SJSA1 (cell line): ENCODE measurements at regions not wholly inside any gene's neighbourhood (a gene's known extent, or its start where the extent isn't known, plus 50 kb on each side); places are given as distances from the start of the nearest gene placed in this dataset.

ENCODE experiments used
- DNase-seq, 2 experiments: peaks; one replicate each; pipeline ENCODE4 v3.0.0-alpha.2; 2015 to 2020; ENCODE audit warnings: low spot score in 2 of 2, low read depth in 1 of 2
- H3K27ac ChIP-seq: fragments of 250-450 bp; sonication (Bioruptor Pico); 2 replicates; pipeline ENCODE4 v1.5.1; 2020; ENCODE audit warnings: mild to moderate bottlenecking, moderate library complexity
- H3K27me3 ChIP-seq: fragments of 250-450 bp; sonication (Bioruptor Pico); replicated peaks from 2 replicates; pipeline ENCODE4 v1.5.1; 2020; ENCODE audit warnings: mild to moderate bottlenecking, moderate library complexity
- H3K36me3 ChIP-seq: fragments of 250-450 bp; sonication (Bioruptor Pico); 2 replicates; pipeline ENCODE4 v1.5.1; 2020; ENCODE audit warnings: mild to moderate bottlenecking
- H3K4me1 ChIP-seq: fragments of 250-450 bp; sonication (Bioruptor Pico); replicated peaks from 2 replicates; pipeline ENCODE4 v1.6.1; 2021; ENCODE audit warnings: mild to moderate bottlenecking
- H3K4me3 ChIP-seq: fragments of 250-450 bp; sonication (Bioruptor Pico); 2 replicates; pipeline ENCODE4 v1.5.1; 2020; ENCODE audit warnings: mild to moderate bottlenecking
- H3K9me3 ChIP-seq: fragments of 250-450 bp; sonication (Bioruptor Pico); replicated peaks from 2 replicates; pipeline ENCODE4 v1.5.1; 2020; ENCODE audit warnings: mild to moderate bottlenecking

DNA sequence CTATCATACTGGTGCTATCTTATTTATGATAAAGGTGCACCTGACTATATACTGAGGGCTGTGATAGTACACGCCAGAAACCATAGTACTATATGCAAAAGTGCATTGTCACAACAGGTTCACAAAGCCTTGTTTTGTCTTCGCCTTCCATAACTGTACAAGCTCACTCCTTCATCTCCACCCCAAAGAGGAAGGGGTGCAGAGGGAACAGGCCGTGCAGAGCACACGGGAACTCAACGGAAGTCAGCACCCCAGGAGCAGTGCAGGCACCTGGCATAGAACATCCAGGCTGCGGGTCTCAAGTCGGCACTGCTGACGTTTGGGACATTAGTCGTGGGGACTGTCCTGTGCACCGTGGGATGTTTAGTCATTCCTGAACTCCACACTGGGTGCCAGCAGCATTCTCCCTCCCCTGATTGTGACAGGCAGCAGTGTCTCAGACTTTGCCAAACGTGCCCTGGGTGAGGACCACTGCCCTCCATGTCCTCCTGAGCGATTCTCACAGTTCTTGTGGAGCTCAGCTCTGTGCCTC lies 99.7 kb downstream of the PXDC1 start:
- no peaks in the 10 kb centered on the region for H3K27me3 ChIP-seq
- H3K9me3 ChIP-seq: no peaks in the 10 kb centered on the region
- no peak overlapping the region for H3K27ac ChIP-seq
- H3K4me1 ChIP-seq: no peaks in the 10 kb centered on the region
- H3K4me3 ChIP-seq: no peak overlapping the region
- no peaks in the 10 kb centered on the region for H3K36me3 ChIP-seq
- DNase-seq: no peak

DNA sequence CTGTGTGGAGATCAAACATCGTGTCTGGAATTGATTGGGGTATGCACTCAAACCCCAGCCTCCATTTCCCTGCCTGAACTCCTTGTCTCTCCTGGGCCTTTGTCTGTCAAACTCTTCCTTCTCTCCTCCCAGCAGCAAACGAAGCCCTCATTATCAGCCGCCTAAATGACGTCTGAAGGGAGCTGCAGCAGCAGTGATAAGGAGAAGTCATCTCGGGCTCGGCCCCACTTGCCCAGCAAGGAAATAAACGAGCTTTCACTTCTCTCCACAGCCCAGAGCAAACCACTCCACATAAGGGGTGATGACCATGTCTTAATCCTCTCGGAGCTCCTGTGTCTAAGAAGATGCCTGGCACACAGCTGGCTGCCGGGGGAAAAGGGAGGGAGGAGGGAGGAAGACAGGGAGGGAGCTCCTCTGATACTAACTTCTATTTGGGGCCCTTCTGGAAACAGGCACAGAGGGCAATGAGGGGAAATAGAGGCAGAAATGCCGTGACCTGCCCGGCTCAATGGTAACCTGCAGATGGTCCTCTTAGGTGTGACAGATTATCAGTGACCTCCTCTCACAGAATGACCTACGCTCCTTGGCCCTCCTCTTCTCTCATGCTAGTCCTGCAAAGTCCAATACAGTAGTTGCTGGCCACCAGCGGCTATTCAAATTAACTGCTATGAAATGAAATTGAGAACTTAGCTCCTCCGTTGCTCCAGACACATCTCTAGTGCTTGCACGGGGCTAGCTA lies 100.4 kb downstream of the PXDC1 start:
- Histone ChIP-seq H3K4me1 (no peaks in the 10 kb centered on the region), H3K4me3 (no peak overlapping the region), H3K36me3 (no peaks in the 10 kb centered on the region), H3K27ac (no peak overlapping the region), H3K27me3 (no peaks in the 10 kb centered on the region), H3K9me3 (no peaks in the 10 kb centered on the region)
- DNase-seq: no peak

DNA sequence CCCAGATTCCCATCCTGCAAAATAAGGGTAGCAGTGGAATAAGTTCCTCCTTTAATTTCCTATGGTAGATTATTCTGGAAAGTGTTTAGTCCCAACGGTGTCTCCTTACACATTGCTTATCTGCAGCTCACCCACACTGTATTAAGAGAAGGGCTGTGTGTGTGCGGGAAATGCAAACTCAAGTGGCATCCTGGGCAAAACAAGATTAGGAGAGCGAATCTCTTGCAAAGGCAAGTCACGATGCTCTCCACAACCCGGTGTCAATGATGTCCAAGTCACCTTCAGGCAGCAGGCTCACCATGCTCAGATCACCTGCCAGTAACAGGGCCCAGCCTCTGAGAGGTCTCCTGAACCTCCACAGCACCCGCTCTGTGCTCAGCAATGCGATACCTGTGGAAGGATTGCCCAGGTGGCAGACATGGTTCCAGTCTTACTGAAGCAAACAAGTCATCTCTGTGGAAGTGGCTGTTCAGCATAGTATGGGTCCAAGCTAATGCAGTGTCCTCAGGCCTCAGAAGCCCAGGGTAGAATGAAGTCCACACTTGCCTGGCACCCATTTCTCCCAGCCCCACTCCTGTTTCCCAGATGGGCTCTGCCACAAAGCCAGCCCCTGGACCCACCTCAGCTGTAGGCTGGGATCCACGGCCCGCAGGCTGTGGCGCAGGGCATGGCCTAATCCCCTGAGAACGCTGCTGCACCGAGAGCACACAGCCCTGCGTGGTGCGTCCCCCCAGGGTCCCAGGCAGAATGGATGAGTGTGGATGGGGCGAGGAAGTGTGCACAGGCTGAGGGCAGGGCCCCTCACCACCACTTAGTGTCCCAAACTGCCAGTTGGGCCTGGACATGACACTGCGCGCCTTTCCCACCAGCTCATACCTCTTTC lies 101.2 kb downstream of the PXDC1 start:
- DNase-seq: no peak
- Histone ChIP-seq H3K27me3 (no peaks in the 10 kb centered on the region), H3K4me3 (no peak overlapping the region)

DNA sequence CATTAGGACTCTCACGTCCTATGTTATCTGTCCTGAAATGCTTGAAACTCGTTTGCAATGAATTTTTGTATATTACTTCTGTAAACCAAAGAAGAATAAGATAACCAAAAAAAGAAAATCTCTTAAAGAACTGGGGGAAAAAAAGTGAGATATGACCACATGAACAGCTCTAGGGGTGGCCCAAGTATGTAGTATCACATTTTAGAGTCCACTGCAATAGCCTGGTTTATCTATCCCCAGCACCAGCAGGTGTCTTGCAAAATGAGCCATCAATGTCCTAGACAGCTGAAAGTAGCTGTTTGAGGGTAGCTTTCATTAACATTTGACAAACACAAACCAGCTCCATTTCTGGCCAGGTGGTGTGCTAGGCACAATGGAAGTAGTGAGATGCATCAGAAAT lies 102.8 kb downstream of the PXDC1 start:
- no peaks in the 10 kb centered on the region for H3K27me3 ChIP-seq
- no peaks in the 10 kb centered on the region for H3K4me1 ChIP-seq
- no peak for DNase-seq
- no peak overlapping the region for H3K27ac ChIP-seq
- no peak overlapping the region for H3K4me3 ChIP-seq
- no peaks in the 10 kb centered on the region for H3K36me3 ChIP-seq
- no peaks in the 10 kb centered on the region for H3K9me3 ChIP-seq

More for the DNA sequence above, 101.2 kb downstream of the PXDC1 start:
- Histone ChIP-seq H3K27ac (no peak overlapping the region), H3K36me3 (no peaks in the 10 kb centered on the region), H3K9me3 (no peaks in the 10 kb centered on the region), H3K4me1 (no peaks in the 10 kb centered on the region)

DNA sequence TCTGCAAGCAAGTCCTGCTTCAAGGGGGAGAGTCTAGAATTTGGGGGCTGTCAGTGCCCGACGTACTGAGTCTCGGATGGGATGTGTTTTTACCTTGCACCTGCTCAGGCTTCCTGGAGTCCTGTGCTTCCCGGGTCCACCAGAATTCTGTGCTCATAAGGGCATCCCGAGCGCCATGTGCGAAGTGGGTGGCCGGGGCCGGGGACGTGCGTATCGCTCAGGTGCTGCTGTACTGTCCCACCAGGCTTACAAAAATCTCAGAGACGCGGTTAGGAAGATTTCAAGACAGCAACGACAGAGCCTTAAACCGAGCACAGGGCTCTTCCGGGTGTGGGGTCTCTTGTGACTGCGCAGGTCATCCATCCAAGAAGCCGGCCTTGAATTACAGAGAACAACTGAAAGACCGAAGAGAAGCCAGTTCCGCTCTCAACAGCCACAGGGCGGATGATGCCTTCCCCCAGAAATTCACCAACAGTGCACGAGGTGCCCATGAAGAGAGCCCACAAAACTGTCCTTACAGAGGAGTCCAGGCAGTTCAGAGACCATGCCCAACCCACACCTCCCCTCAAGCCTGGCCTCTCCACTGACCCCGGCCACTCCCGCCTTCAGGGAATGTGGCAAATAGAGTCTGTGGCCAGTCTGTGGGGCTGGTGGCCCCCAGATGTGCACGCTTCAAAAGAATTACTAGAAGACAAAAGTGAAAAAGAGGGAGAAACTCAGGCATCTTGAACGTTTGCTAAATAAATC lies 104.7 kb downstream of the PXDC1 start:
- H3K4me3 ChIP-seq: no peak overlapping the region
- no peak overlapping the region for H3K27ac ChIP-seq
- no peaks in the 10 kb centered on the region for H3K36me3 ChIP-seq
- H3K9me3 ChIP-seq: no peaks in the 10 kb centered on the region
- no peaks in the 10 kb centered on the region for H3K27me3 ChIP-seq
- no peak for DNase-seq
- H3K4me1 ChIP-seq: no peaks in the 10 kb centered on the region

DNA sequence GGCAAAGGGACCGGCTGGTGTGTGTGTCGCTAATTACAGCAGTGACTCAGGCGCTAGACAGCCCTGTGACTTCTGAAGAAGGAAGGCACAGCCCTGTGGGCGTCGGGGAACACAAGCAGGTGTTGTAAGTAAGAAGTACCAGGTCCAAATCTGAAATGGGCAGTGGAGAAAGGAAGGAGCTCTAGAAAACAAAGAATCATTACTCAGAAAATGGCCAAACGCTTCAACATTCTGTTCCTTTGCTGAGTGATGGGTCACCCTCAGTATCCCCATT lies 106.8 kb downstream of the PXDC1 start:
- DNase-seq: no peak
- Histone ChIP-seq H3K27ac (no peak overlapping the region), H3K27me3 (no peaks in the 10 kb centered on the region), H3K4me1 (no peaks in the 10 kb centered on the region), H3K36me3 (no peaks in the 10 kb centered on the region), H3K9me3 (no peaks in the 10 kb centered on the region), H3K4me3 (no peak overlapping the region)

DNA sequence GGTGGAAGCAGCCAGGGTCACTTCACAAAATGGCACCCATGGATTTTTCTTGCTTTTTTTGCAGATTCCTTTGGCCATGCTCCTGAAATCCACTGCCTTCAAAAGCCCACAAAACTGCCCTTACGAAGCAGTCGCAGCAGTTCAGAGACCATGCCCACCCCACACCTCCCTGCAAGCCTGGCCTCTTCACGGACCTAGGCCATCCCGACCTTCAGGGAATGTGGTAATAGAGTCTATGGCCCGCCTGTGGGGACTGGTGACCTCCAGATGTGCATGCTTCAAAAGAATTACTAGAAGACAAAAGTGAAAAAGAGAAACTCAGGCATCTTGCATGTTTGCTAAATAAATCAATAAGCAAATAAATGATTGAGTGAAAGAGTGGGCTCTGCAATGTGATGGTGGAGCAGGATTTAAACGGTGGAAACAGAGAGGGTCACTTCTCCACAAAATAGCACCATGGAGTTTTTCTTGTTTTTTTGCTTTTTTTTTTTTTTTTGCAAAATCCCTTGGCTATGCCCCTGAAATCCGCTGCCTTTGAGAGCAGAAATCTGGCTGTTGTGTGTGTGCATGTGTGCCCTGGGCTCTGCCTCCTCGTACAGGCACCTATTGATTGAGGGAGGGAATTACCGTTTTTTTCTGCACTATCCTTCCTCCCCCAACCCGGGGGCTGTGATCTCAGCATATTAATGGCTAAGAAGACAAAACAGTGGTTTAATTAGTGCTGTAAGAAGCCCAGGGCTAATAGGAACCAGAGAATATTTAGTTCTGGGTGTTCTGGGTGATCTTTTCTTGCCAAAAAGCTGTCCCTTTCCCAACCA lies 107.4 kb downstream of the PXDC1 start:
- Histone ChIP-seq H3K27ac (no peak overlapping the region), H3K27me3 (no peaks in the 10 kb centered on the region), H3K4me3 (no peak overlapping the region), H3K36me3 (no peaks in the 10 kb centered on the region), H3K4me1 (no peaks in the 10 kb centered on the region), H3K9me3 (no peaks in the 10 kb centered on the region)
- DNase-seq: no peak

DNA sequence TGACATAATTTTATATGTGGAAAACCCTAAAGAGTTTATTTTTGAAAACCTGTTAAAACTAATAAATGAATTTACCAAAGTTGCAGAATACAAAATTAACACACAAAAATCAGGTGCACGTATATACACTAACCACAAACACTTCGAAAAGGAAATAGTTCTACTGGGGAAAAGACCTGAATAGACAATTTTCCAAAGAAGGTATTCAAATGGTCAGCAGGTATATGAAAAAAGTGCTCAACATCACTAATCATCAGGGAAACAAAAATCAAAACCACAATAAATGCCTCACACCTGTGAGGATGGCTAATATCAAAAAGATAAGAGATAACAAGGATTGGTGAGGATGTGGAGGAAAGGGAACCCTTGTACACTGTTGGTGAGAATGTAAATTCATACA lies 110.6 kb downstream of the PXDC1 start:
- Histone ChIP-seq H3K27me3 (no peaks in the 10 kb centered on the region), H3K4me3 (no peak overlapping the region), H3K36me3 (no peaks in the 10 kb centered on the region), H3K4me1 (no peaks in the 10 kb centered on the region), H3K9me3 (no peaks in the 10 kb centered on the region), H3K27ac (no peak overlapping the region)
- DNase-seq: no peak

DNA sequence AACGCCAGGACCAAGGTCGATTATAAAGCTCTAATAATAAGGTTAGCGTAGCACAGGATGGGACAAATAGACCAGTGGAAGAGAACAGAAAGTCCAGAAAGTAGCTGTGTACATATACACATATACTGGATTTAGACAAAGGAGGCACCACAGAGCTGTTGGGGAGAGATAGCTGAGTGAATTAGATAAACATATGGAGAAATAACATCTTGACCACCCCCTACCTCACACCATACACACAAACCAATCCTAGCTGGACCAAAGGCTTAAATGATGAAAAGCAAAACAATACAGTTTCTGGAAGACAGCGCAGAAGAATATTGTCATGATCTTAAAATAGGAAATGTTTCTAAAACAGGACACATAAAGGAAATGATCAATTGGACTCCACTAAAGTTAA lies 112.9 kb downstream of the PXDC1 start:
- H3K27me3 ChIP-seq: no peaks in the 10 kb centered on the region
- no peaks in the 10 kb centered on the region for H3K36me3 ChIP-seq
- H3K27ac ChIP-seq: no peak overlapping the region
- no peaks in the 10 kb centered on the region for H3K4me1 ChIP-seq
- no peaks in the 10 kb centered on the region for H3K9me3 ChIP-seq
- H3K4me3 ChIP-seq: no peak overlapping the region
- no peak for DNase-seq

DNA sequence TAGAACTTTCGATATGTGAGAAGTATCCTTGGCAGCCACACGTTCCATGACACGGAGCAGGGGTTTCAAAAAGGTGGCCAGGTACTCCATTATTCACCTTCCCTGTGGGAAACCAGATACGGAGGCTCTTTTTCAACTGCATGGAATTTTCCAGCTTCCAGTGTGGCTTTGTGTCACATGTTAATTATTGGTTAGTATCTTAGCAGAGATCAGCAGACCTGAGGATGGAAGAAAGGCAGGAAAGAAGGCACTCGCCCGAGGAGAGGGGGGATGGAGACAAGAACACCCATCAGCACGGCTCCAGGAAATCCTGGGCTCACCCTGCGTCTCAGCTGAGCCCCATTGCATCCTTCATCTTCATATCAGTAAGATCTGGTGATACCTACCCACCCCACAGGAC lies 115.5 kb downstream of the PXDC1 start:
- DNase-seq: no peak
- Histone ChIP-seq H3K27me3 (no peaks in the 10 kb centered on the region), H3K36me3 (no peaks in the 10 kb centered on the region), H3K4me3 (no peak overlapping the region), H3K4me1 (peaks cover 3% of the 10 kb centered on the region; the same call in 1 of the 2 replicates), H3K9me3 (no peaks in the 10 kb centered on the region), H3K27ac (no peak overlapping the region)

DNA sequence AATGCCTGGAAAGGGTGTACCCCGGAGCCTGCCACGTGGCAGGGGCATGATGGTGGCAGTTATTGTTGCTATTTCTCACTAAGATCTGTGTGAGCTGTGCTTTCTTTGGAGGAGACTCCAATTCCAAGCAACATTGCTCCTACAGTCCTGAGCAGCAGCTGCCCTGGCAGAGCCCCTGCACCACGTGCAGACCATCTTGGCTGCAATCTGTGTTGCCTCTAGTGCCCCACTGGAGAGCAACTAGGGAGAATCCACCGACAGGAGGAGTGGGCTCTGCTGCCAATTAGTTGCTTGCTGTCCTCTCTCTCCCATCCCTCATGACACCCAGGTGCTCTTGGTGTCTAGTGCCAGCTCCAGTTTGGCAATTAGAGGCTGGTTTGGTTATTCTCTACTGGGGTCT lies 116.0 kb downstream of the PXDC1 start:
- DNase-seq: no peak
- no peaks in the 10 kb centered on the region for H3K9me3 ChIP-seq
- H3K4me3 ChIP-seq: no peak overlapping the region
- H3K27me3 ChIP-seq: no peaks in the 10 kb centered on the region
- no peaks in the 10 kb centered on the region for H3K36me3 ChIP-seq
- H3K27ac ChIP-seq: no peak overlapping the region
- H3K4me1 ChIP-seq: peaks cover 3% of the 10 kb centered on the region; the same call in 1 of the 2 replicates

DNA sequence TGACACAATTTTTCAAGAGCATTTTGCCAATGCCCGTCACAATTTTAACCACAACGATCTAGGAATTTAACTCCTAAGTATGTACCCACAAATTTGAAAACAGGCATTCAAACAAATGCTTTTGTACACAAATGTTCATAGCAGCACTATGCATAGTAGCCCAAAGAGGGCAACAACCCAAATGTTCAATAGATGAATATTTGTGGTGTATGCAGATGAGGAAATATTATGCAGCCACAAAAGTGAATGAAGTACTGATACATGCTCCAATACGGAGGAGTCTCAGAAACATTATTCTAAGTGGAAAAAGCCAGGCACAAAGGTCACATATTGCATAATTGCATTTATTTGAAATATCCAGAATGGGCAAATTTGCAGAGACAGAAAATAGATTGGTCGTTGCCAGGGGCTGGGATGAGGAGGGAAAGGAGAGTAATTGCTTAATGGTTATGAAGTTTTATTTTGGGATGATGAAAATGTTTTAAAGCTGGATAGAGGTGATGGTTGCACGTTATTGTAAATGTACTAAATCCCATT lies 117.2 kb downstream of the PXDC1 start:
- Histone ChIP-seq H3K9me3 (no peaks in the 10 kb centered on the region), H3K4me3 (no peak overlapping the region), H3K36me3 (no peaks in the 10 kb centered on the region), H3K27me3 (no peaks in the 10 kb centered on the region), H3K27ac (no peak overlapping the region), H3K4me1 (peaks cover 3% of the 10 kb centered on the region; the same call in 1 of the 2 replicates)
- DNase-seq: no peak

DNA sequence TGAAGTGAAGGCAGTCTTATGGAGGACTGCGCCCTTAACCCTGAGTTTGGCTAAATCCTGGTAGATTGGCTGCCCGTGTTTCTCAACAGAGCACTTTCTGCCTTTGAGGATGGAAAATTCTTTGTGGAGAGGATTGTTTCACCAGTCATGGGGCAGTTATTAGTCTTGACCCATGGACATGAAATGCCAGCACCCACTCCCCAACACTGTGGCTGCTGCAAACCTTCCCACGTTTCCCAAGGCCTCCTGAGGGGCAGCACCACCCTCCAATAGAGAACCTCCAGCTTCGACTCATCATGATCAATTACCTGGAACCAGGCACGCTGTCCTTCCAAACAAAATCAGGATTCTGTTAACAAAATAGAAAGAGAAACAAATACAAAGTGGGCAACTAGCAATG lies 117.8 kb downstream of the PXDC1 start:
- Histone ChIP-seq H3K27me3 (no peaks in the 10 kb centered on the region), H3K36me3 (no peaks in the 10 kb centered on the region), H3K4me3 (no peak overlapping the region), H3K27ac (no peak overlapping the region), H3K9me3 (no peaks in the 10 kb centered on the region), H3K4me1 (peaks cover 3% of the 10 kb centered on the region; the same call in 1 of the 2 replicates)
- DNase-seq: no peak
